Fibroblast of lung (primary cell): ENCODE measurements at regions not wholly inside any gene's neighbourhood (a gene's known extent, or its start where the extent isn't known, plus 50 kb on each side); places are given as distances from the start of the nearest gene placed in this dataset.

Experiments used
- EZH2 ChIP-seq: IDR thresholded peaks from 2 replicates; pipeline ENCODE4 v1.5.1; 2012; ENCODE audit warnings: low read length, control low read depth, mild to moderate bottlenecking; ENCODE audit errors: missing control alignments
- TF ChIP-seq, protein P1 (sequence below), 2 donors: IDR thresholded peaks in 1 of 2; conservative IDR thresholded peaks in 1 of 2; 1 replicate in 1 of 2; 2 replicates in 1 of 2; pipeline ENCODE4 v1.5.1; 2011 to 2012; ENCODE audit warnings: low read length in 2 of 2, control low read depth in 1 of 2, inconsistent platforms in 1 of 2, low read depth in 1 of 2, mild to moderate bottlenecking in 1 of 2

- TF ChIP-seq, protein P1, sequence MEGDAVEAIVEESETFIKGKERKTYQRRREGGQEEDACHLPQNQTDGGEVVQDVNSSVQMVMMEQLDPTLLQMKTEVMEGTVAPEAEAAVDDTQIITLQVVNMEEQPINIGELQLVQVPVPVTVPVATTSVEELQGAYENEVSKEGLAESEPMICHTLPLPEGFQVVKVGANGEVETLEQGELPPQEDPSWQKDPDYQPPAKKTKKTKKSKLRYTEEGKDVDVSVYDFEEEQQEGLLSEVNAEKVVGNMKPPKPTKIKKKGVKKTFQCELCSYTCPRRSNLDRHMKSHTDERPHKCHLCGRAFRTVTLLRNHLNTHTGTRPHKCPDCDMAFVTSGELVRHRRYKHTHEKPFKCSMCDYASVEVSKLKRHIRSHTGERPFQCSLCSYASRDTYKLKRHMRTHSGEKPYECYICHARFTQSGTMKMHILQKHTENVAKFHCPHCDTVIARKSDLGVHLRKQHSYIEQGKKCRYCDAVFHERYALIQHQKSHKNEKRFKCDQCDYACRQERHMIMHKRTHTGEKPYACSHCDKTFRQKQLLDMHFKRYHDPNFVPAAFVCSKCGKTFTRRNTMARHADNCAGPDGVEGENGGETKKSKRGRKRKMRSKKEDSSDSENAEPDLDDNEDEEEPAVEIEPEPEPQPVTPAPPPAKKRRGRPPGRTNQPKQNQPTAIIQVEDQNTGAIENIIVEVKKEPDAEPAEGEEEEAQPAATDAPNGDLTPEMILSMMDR (conservative IDR thresholded peaks at IDR 0.05 in 1 of 2, IDR thresholded peaks at IDR 0.05 in 1 of 2; ENCODE audit: low read depth in 1 of 2, low read length in 2 of 2) = peak in 1 of 2 donors; percentile 41
- TF ChIP-seq EZH2 = no peak
Observed at GRCh38 chr13:91078093-91078679, 269.3 kb upstream of the MIR17HG start.
